Mucosa of descending colon (tissue), 3 donors: ENCODE measurements at regions not wholly inside any gene's neighbourhood (a gene's known extent, or its start where the extent isn't known, plus 50 kb on each side); places are given as distances from the start of the nearest gene placed in this dataset.

Source experiments
- ATAC-seq: fragments of 200-7000 bp; cut with Tn5 transposase; one replicate; pipeline ENCODE4 v1.9.1; 2020; ENCODE audit warnings: mild to moderate bottlenecking, moderate library complexity
- DNase-seq, 3 donors: peaks; one replicate each; pipeline ENCODE4 v3.0.0-alpha.2; 2020
- H3K36me3 ChIP-seq: fragments of 200-600 bp; one replicate; pipeline ENCODE4 v1.8.0; 2021; ENCODE audit warnings: low read depth, mild to moderate bottlenecking
- H3K4me1 ChIP-seq: fragments of 200-600 bp; one replicate; pipeline ENCODE4 v1.8.0; 2021; ENCODE audit warnings: low read depth, mild to moderate bottlenecking
- H3K4me3 ChIP-seq: fragments of 200-600 bp; one replicate; pipeline ENCODE4 v1.8.0; 2021; ENCODE audit warnings: mild to moderate bottlenecking
- H3K9me3 ChIP-seq: fragments of 200-600 bp; one replicate; pipeline ENCODE4 v1.8.0; 2021; ENCODE audit warnings: mild to moderate bottlenecking
- CTCF ChIP-seq: fragments of 200-600 bp; IDR thresholded peaks from one replicate; pipeline ENCODE4 v1.8.0; 2022; ENCODE audit warnings: antibody characterized with exemption, mild to moderate bottlenecking
- intact Hi-C, 2 donors: fragments of 100-400 bp; cut with DNase I in 1 of 2; cut with micrococcal nuclease in 1 of 2; formaldehyde crosslinking; loops; one replicate each; pipeline versions ENCODE4 v1.11.0 to v1.11.1; 2022; cut with DNase I, micrococcal nuclease
- donor health status: DM: no; HTN: no; CAD: no; lungs with moderate emphysema.
- donor health status: DM: no; HTN: no; CAD: no.
- donor health status: DM: no; HTN: yes; CAD: no.

- DNase-seq (no peak), ATAC-seq (no peak)
- TF ChIP-seq CTCF: no peak
- no peaks in the 10 kb centered on the region for H3K4me1 ChIP-seq
- no peaks in the 10 kb centered on the region for H3K36me3 ChIP-seq
- no peaks in the 10 kb centered on the region for H3K9me3 ChIP-seq
- intact Hi-C loops: no loop called here
- no peak overlapping the region for H3K4me3 ChIP-seq
These were observed 903.8 kb downstream of the EFNA5 start for GRCh38 chr5:106766916-106767315.

GRCh38 chr5:106759581-106759980, 911.2 kb downstream of the EFNA5 start:
- TF ChIP-seq CTCF: no peak
- no peak for ATAC-seq
- Histone ChIP-seq H3K4me1 (no peaks in the 10 kb centered on the region), H3K36me3 (no peaks in the 10 kb centered on the region), H3K9me3 (no peaks in the 10 kb centered on the region), H3K4me3 (no peak overlapping the region)
- intact Hi-C loops: no loop called here
- DNase-seq: peak in 1 of 3 donors; percentile 2

GRCh38 chr5:106759152-106759551, 911.6 kb downstream of the EFNA5 start:
- Histone ChIP-seq H3K9me3 (no peaks in the 10 kb centered on the region), H3K4me3 (no peak overlapping the region), H3K4me1 (no peaks in the 10 kb centered on the region), H3K36me3 (no peaks in the 10 kb centered on the region)
- no peak for ATAC-seq
- intact Hi-C loops: no loop called here
- TF ChIP-seq CTCF: no peak
- DNase-seq: no peak

- ATAC-seq (no peak), DNase-seq (no peak)
- TF ChIP-seq CTCF: no peak
- no peaks in the 10 kb centered on the region for H3K9me3 ChIP-seq
- no peak overlapping the region for H3K4me3 ChIP-seq
- intact Hi-C loops: no loop called here
- no peaks in the 10 kb centered on the region for H3K36me3 ChIP-seq
- no peaks in the 10 kb centered on the region for H3K4me1 ChIP-seq
These were observed 913.1 kb downstream of the EFNA5 start for GRCh38 chr5:106757672-106758071.

- intact Hi-C loops: no loop called here
- no peak for TF ChIP-seq CTCF
These were observed 914.9 kb downstream of the EFNA5 start for GRCh38 chr5:106755789-106756188.

GRCh38 chr5:106755066-106755465, 915.7 kb downstream of the EFNA5 start:
- H3K36me3 ChIP-seq: no peaks in the 10 kb centered on the region
- TF ChIP-seq CTCF: no peak
- no peak for DNase-seq
- no peaks in the 10 kb centered on the region for H3K4me1 ChIP-seq
- no peak overlapping the region for H3K4me3 ChIP-seq
- no peaks in the 10 kb centered on the region for H3K9me3 ChIP-seq
- intact Hi-C loops: no loop called here
- no peak for ATAC-seq

More at GRCh38 chr5:106755789-106756188, 914.9 kb downstream of the EFNA5 start:
- Histone ChIP-seq H3K4me3 (no peak overlapping the region), H3K4me1 (no peaks in the 10 kb centered on the region), H3K9me3 (no peaks in the 10 kb centered on the region), H3K36me3 (no peaks in the 10 kb centered on the region)
- DNase-seq (no peak), ATAC-seq (no peak)
